ACC112 (cell line): ENCODE measurements at regions not wholly inside any gene's neighbourhood (a gene's known extent, or its start where the extent isn't known, plus 50 kb on each side); places are given as distances from the start of the nearest gene placed in this dataset.
"Not testable (repeated sequence)": the region's sequence is repeated elsewhere in the genome, so short reads cannot be mapped to it uniquely, and the experiment has no call there.

Source experiments
- H2AFZ ChIP-seq: fragments of 200-600 bp; sonication (generic); one replicate; pipeline ENCODE4 v1.6.0; 2017; ENCODE audit warnings: antibody characterized with exemption, low read length; ENCODE audit not compliant: unreplicated experiment
- H3K27ac ChIP-seq: fragments of 200-600 bp; sonication (generic); 2 replicates; pipeline ENCODE4 v1.5.1; 2014; ENCODE audit warnings: low read depth, mild to moderate bottlenecking, antibody characterized with exemption, low read length, moderate library complexity
- H3K27me3 ChIP-seq: fragments of 200-600 bp; sonication (generic); 2 replicates; pipeline ENCODE4 v1.6.1; 2014; ENCODE audit warnings: mild to moderate bottlenecking, antibody characterized with exemption, low read length, moderate library complexity, mixed read lengths; ENCODE audit not compliant: insufficient read depth
- H3K36me3 ChIP-seq: fragments of 200-600 bp; sonication (generic); 2 replicates; pipeline ENCODE4 v1.6.1; 2016; ENCODE audit warnings: mild to moderate bottlenecking, antibody characterized with exemption, low read length, moderate library complexity, mixed read lengths; ENCODE audit not compliant: insufficient read depth
- H3K4me1 ChIP-seq: fragments of 200-600 bp; sonication (generic); one replicate; pipeline ENCODE4 v1.6.1; 2016; ENCODE audit warnings: low read length, mixed read lengths; ENCODE audit not compliant: insufficient read depth, unreplicated experiment, control insufficient read depth
- H3K4me3 ChIP-seq: fragments of 200-600 bp; sonication (generic); 2 replicates; pipeline ENCODE4 v1.5.1; 2014; ENCODE audit warnings: mild to moderate bottlenecking, low read depth, low read length
- H3K79me2 ChIP-seq: fragments of 200-600 bp; sonication (generic); one replicate; pipeline ENCODE4 v1.6.0; 2016; ENCODE audit warnings: low read length; ENCODE audit not compliant: control insufficient read depth, unreplicated experiment, insufficient read depth

DNA sequence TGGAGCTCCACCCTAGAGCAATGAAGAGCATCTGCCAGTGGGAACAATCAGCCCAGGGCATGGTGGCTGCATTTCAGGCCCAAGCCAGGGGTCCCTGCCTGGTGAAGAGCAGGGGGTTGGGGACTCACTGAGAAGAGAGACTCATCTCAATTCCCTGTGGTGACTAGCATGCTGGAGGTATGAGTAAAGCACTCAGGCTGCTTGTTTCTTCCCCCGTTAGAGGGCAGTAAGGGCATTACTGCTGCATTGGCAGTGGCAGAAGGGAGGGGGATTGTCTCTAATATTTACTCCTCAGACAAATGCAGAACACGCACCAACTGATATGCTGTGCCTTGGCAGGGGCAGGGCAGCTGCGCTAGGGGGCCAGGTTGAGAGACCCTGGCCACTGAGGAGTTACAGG is 329.1 kb downstream of the SLITRK5 start:
- Histone ChIP-seq H3K27ac (no peak overlapping the region), H3K4me1 (peaks cover 3% of the 10 kb centered on the region), H3K36me3 (no peaks in the 10 kb centered on the region), H3K27me3 (no peaks in the 10 kb centered on the region), H3K4me3 (no peak overlapping the region), H2AFZ (no peak overlapping the region), H3K79me2 (no peaks in the 10 kb centered on the region)

- H3K27me3 ChIP-seq, result no peaks in the 10 kb centered on the region
- H3K4me1 ChIP-seq, result peaks cover 3% of the 10 kb centered on the region
- no peak overlapping the region for H2AFZ ChIP-seq
- H3K79me2 ChIP-seq, result no peaks in the 10 kb centered on the region
- H3K36me3 ChIP-seq, result no peaks in the 10 kb centered on the region
- H3K4me3 ChIP-seq, result no peak overlapping the region
- H3K27ac ChIP-seq, result no peak overlapping the region
Measured at GRCh38 chr13:88000787-88001186, 329.6 kb downstream of the SLITRK5 start.

- Histone ChIP-seq H3K27me3 (no peaks in the 10 kb centered on the region), H3K4me1 (no peaks in the 10 kb centered on the region), H3K36me3 (no peaks in the 10 kb centered on the region), H3K79me2 (no peaks in the 10 kb centered on the region), H2AFZ (no peak overlapping the region), H3K4me3 (no peak overlapping the region), H3K27ac (no peak overlapping the region)
Measured at GRCh38 chr13:88005188-88005587, 334.0 kb downstream of the SLITRK5 start.

- H3K27me3 ChIP-seq, result no peaks in the 10 kb centered on the region
- H2AFZ ChIP-seq, result no peak overlapping the region
- no peak overlapping the region for H3K27ac ChIP-seq
- no peak overlapping the region for H3K4me3 ChIP-seq
- H3K4me1 ChIP-seq, result no peaks in the 10 kb centered on the region
- no peaks in the 10 kb centered on the region for H3K36me3 ChIP-seq
- no peaks in the 10 kb centered on the region for H3K79me2 ChIP-seq
Measured at GRCh38 chr13:88014527-88014926, 343.4 kb downstream of the SLITRK5 start.

GRCh38 chr13:88022431-88023208 is 351.4 kb downstream of the SLITRK5 start:
- H3K36me3 ChIP-seq, result no peaks in the 10 kb centered on the region
- H3K4me3 ChIP-seq, result no peak overlapping the region
- no peaks in the 10 kb centered on the region for H3K4me1 ChIP-seq
- H3K27me3 ChIP-seq, result no peaks in the 10 kb centered on the region
- H2AFZ ChIP-seq, result no peak overlapping the region
- no peak overlapping the region for H3K27ac ChIP-seq
- no peaks in the 10 kb centered on the region for H3K79me2 ChIP-seq

DNA sequence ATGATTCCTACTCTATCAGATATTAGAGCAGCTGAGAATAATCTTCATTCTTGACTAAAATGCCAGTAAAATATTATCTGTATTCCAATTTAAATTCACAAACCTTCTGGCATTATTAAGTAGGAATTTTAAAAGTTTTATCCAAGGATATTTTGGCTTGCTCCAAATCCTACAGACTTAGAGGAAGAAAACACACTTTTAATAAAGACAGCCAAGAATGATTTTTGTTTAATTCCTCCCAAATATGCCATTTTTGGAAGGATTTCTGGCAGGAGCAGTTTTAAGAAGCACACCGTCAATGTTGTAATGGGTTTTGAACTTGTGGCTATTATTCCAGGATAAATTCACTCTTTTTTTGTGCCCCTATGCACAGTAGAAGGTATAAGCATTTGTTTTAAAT is 355.1 kb downstream of the SLITRK5 start:
- Histone ChIP-seq H3K36me3 (no peaks in the 10 kb centered on the region), H3K4me3 (no peak overlapping the region), H2AFZ (no peak overlapping the region), H3K79me2 (no peaks in the 10 kb centered on the region), H3K27me3 (no peaks in the 10 kb centered on the region), H3K27ac (no peak overlapping the region), H3K4me1 (no peaks in the 10 kb centered on the region)

GRCh38 chr13:88031980-88032559 is 360.9 kb downstream of the SLITRK5 start:
- Histone ChIP-seq H3K27me3 (no peaks in the 10 kb centered on the region), H3K4me1 (no peaks in the 10 kb centered on the region), H3K27ac (no peak overlapping the region), H3K79me2 (no peaks in the 10 kb centered on the region), H3K4me3 (no peak overlapping the region), H3K36me3 (no peaks in the 10 kb centered on the region), H2AFZ (no peak overlapping the region)

- H3K36me3 ChIP-seq, H3K79me2 ChIP-seq, H2AFZ ChIP-seq, H3K4me3 ChIP-seq, H3K4me1 ChIP-seq, H3K27ac ChIP-seq, H3K27me3 ChIP-seq: not testable (repeated sequence)
Measured at GRCh38 chr13:88036205-88036604, 365.0 kb downstream of the SLITRK5 start.

DNA sequence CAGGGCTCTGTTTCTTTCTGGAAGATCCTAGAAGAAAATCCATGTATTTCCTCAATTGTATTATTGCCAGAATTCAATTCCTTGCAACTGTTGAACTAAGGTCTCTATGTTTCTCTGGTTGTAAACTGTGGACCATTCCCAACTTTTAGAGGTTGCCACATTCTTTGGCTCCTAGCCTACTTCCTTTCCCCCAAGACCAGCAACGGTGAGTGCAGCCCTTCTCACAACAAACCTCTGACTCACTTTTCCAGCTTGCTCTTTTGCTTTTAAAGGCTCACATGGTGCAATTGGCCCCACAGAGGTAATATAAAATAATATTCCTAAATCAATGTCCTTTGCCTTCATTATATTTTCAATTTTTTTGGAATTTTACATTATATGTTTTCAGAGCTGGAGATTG is 371.3 kb downstream of the SLITRK5 start:
- Histone ChIP-seq H3K4me1 (no peaks in the 10 kb centered on the region), H3K4me3 (no peak overlapping the region), H3K79me2 (no peaks in the 10 kb centered on the region), H2AFZ (no peak overlapping the region), H3K27ac (no peak overlapping the region), H3K36me3 (no peaks in the 10 kb centered on the region), H3K27me3 (no peaks in the 10 kb centered on the region)

DNA sequence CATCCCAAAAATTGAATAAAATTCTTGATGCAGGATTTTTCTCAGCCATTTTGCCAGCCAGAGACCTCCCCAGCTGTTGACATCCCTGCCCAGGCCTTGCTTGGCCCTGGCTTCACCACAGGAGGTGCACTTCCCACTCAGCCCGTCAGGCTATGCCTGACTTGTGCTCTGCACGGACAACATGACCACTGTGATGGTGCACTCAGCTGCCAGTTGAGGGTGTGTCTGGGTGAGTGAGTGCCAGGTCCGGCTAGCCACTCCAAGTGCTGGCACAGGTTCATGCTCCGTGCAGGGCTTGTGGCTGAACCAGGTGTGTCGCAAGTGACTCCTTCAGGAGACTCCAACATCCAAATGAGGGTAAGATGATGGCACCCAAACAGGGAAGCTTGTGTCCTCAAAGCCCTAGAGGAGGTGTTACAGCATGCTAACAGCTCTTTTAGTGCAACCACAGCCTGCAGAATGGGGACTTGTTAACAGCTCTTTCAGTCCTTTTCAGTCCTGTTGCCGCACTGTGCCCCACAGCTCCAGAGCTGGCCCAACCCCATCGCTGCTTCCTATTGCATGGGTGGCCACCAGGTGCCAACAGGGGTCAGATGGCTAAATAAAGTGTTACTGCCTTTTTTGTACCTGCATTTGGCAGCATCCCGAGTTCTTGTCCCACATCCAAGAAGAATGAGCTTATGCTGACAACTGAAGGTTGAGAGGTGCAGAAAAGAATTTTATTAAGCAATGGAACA is 380.7 kb downstream of the SLITRK5 start:
- H3K36me3 ChIP-seq, result no peaks in the 10 kb centered on the region
- no peak overlapping the region for H3K4me3 ChIP-seq
- H3K4me1 ChIP-seq, result no peaks in the 10 kb centered on the region
- no peak overlapping the region for H3K27ac ChIP-seq
- H3K79me2 ChIP-seq, result no peaks in the 10 kb centered on the region
- H2AFZ ChIP-seq, result no peak overlapping the region
- no peaks in the 10 kb centered on the region for H3K27me3 ChIP-seq

GRCh38 chr13:88063741-88064140 is 392.6 kb downstream of the SLITRK5 start:
- no peaks in the 10 kb centered on the region for H3K27me3 ChIP-seq
- H3K36me3 ChIP-seq, result no peaks in the 10 kb centered on the region
- no peak overlapping the region for H3K4me3 ChIP-seq
- no peaks in the 10 kb centered on the region for H3K4me1 ChIP-seq
- no peak overlapping the region for H3K27ac ChIP-seq
- H2AFZ ChIP-seq, result no peak overlapping the region
- no peaks in the 10 kb centered on the region for H3K79me2 ChIP-seq
